Cardiac muscle cell (in vitro differentiated cells and primary cell): ENCODE measurements at regions not wholly inside any gene's neighbourhood (a gene's known extent, or its start where the extent isn't known, plus 50 kb on each side); places are given as distances from the start of the nearest gene placed in this dataset.

Source experiments
- DNase-seq, 2 donors: peaks; one replicate each; pipeline versions ENCODE4 v3.0.0 to v3.0.0-alpha.2; 2010 to 2017; ENCODE audit warnings: low read depth in 1 of 2, low spot score in 1 of 2
- H3K27ac ChIP-seq: fragments of 200-600 bp; sonication (generic); 2 replicates; pipeline ENCODE4 v1.5.1; 2016
- H3K27me3 ChIP-seq: fragments of 200-600 bp; sonication (generic); 2 replicates; pipeline ENCODE4 v1.6.0; 2016; ENCODE audit warnings: control low read depth
- H3K36me3 ChIP-seq: fragments of 200-600 bp; sonication (generic); 2 replicates; pipeline ENCODE4 v1.5.1; 2016; ENCODE audit warnings: control low read depth
- H3K4me1 ChIP-seq: fragments of 200-600 bp; sonication (generic); 2 replicates; pipeline ENCODE4 v1.8.1; 2017; ENCODE audit warnings: low read depth, mild to moderate bottlenecking, mixed run types
- H3K4me3 ChIP-seq: fragments of 200-600 bp; sonication (generic); 2 replicates; pipeline ENCODE4 v1.5.1; 2016; ENCODE audit warnings: mild to moderate bottlenecking
- H3K9me3 ChIP-seq: fragments of 200-600 bp; sonication (generic); 2 replicates; pipeline ENCODE4 v1.5.1; 2017; ENCODE audit warnings: low read depth, mild to moderate bottlenecking, control low read depth
- CTCF ChIP-seq: IDR thresholded peaks from 2 replicates; pipeline ENCODE4 v1.5.1; 2012; ENCODE audit warnings: low read depth, mild to moderate bottlenecking, low read length

- H3K4me3 ChIP-seq = no peak overlapping the region
- H3K27ac ChIP-seq = no peak overlapping the region
- TF ChIP-seq CTCF = no peak
- no peaks in the 10 kb centered on the region for H3K27me3 ChIP-seq
- no peaks in the 10 kb centered on the region for H3K9me3 ChIP-seq
- DNase-seq = no peak
- H3K4me1 ChIP-seq = no peaks in the 10 kb centered on the region
- no peaks in the 10 kb centered on the region for H3K36me3 ChIP-seq
These were observed 294.1 kb upstream of the UBE2E2 start for GRCh38 chr3:22908989-22909507.

DNA sequence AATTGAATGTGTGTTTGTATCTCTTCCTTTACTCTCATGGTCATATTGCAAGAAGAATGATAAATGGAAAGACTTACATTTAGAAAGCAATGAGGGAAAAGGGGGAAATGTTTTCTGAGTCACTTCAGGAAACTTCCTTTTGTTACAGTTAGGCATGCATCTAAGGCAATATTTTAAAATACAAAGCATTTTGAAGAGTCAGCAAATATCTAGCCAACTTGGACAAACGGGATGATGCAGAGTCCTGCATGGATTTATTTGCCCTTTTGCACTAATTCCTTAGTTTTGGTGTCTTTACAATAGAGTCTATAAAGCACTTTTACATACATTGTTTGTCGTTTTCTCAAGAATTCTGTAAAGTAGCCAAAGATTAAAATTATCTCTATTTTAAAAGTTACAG lies 286.2 kb upstream of the UBE2E2 start:
- no peak for DNase-seq
- Histone ChIP-seq H3K36me3 (no peaks in the 10 kb centered on the region), H3K9me3 (no peaks in the 10 kb centered on the region), H3K4me3 (no peak overlapping the region), H3K27me3 (no peaks in the 10 kb centered on the region), H3K4me1 (no peaks in the 10 kb centered on the region), H3K27ac (no peak overlapping the region)
- TF ChIP-seq CTCF = no peak

DNA sequence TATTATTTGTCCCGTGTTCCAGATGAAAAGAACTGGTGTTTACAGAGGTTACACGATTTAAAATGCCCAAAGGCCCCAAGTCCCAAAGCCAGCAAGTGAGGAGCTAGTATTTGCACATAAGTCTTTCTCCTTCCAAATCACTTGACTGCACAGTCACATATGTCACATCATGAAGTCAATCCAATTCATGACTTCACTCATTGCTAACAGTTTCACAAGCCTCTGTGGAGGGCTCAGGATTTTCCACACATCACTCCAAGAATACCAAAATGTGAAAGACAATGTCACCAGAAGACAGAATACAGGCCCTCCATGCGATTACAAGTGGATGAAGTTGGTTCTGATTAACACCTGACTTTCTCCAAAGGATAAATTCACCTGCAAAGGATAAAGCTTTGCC lies 283.1 kb upstream of the UBE2E2 start:
- Histone ChIP-seq H3K9me3 (no peaks in the 10 kb centered on the region), H3K4me3 (no peak overlapping the region), H3K27ac (no peak overlapping the region), H3K4me1 (no peaks in the 10 kb centered on the region), H3K36me3 (no peaks in the 10 kb centered on the region), H3K27me3 (no peaks in the 10 kb centered on the region)
- no peak for DNase-seq
- no peak for TF ChIP-seq CTCF

GRCh38 chr3:22922317-22922716 lies 280.8 kb upstream of the UBE2E2 start:
- peak; percentile 29 for TF ChIP-seq CTCF
- peak in 1 of 2 donors; percentile 21 for DNase-seq
- Histone ChIP-seq H3K4me1 (no peaks in the 10 kb centered on the region), H3K36me3 (no peaks in the 10 kb centered on the region), H3K9me3 (no peaks in the 10 kb centered on the region), H3K27me3 (no peaks in the 10 kb centered on the region), H3K27ac (no peak overlapping the region), H3K4me3 (no peak overlapping the region)

- H3K36me3 ChIP-seq = no peaks in the 10 kb centered on the region
- no peak overlapping the region for H3K4me3 ChIP-seq
- H3K4me1 ChIP-seq = peaks cover 5% of the 10 kb centered on the region
- DNase-seq = no peak
- no peaks in the 10 kb centered on the region for H3K9me3 ChIP-seq
- TF ChIP-seq CTCF = no peak
- no peak overlapping the region for H3K27ac ChIP-seq
- H3K27me3 ChIP-seq = no peaks in the 10 kb centered on the region
These were observed 279.4 kb upstream of the UBE2E2 start for GRCh38 chr3:22923711-22924110.
